Left lung (tissue), 4 donors: ENCODE measurements at regions not wholly inside any gene's neighbourhood (a gene's known extent, or its start where the extent isn't known, plus 50 kb on each side); places are given as distances from the start of the nearest gene placed in this dataset.

Experiments used
- ATAC-seq: fragments of 200-7000 bp; cut with Tn5 transposase; one replicate; pipeline ENCODE4 v1.9.1; 2020; ENCODE audit warnings: moderate library complexity
- DNase-seq, 4 donors: peaks; one replicate each; pipeline ENCODE4 v3.0.0-alpha.2; 2013 to 2020
- H3K27ac ChIP-seq, 2 donors: fragments of 200-600 bp; sonication (generic) in 1 of 2; one replicate each; pipeline versions ENCODE4 v1.5.0 to v1.8.0; 2020 to 2021
- H3K27me3 ChIP-seq, 2 donors: fragments of 200-600 bp; sonication (generic) in 1 of 2; one replicate each; pipeline versions ENCODE4 v1.5.0 to v1.8.0; 2020 to 2021
- H3K36me3 ChIP-seq, 2 donors: fragments of 200-600 bp; sonication (generic) in 1 of 2; one replicate each; pipeline versions ENCODE4 v1.5.0 to v1.8.0; 2020 to 2021
- H3K4me1 ChIP-seq, 2 donors: fragments of 200-600 bp; one replicate each; pipeline ENCODE4 v1.8.0; 2021
- H3K4me3 ChIP-seq, 2 donors: fragments of 200-600 bp; sonication (generic) in 1 of 2; one replicate each; pipeline versions ENCODE4 v1.5.0 to v1.8.0; 2020 to 2021; ENCODE audit warnings: mild to moderate bottlenecking in 1 of 2
- H3K9me3 ChIP-seq, 2 donors: fragments of 200-600 bp; sonication (generic) in 1 of 2; one replicate each; pipeline versions ENCODE4 v1.5.0 to v1.8.0; 2020 to 2021
- intact Hi-C, 2 donors: fragments of 100-400 bp; cut with DNase I; formaldehyde crosslinking; loops; one replicate each; pipeline versions ENCODE4 v1.11.2 to v1.14.2; 2022
- TF ChIP-seq, protein P1 (sequence below), 2 donors: fragments of 200-600 bp; sonication (generic) in 1 of 2; IDR thresholded peaks; one replicate each; pipeline versions ENCODE4 v1.5.0 to v1.8.0; 2021; ENCODE audit warnings: antibody characterized with exemption in 2 of 2
- donor health status: DM: no; HTN: yes; CAD: no.
- donor health status: DM: no; HTN: no; CAD: no.

DNA sequence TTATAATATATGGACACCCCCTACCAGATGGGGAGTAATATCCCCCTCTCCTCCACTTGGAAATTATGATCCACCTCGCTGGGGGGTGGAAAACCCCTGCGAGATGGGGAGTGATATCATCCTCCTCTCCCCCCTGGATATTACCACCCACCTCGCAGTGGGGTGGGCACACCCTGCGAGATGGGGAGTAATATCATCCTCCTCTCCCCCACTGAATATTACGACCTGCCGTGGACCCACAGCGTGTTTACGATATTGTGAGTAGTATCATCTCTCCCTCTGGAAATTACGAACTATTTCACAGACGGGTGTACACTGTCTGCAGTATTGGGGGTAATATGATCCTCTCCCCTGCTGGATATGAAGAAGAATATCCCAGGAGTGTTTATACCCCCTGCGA, 228.3 kb upstream of the WSCD1 start:
- Histone ChIP-seq H3K27me3 (no peaks in the 10 kb centered on the region), H3K4me1 (no peaks in the 10 kb centered on the region)
- no peak for ATAC-seq

DNA sequence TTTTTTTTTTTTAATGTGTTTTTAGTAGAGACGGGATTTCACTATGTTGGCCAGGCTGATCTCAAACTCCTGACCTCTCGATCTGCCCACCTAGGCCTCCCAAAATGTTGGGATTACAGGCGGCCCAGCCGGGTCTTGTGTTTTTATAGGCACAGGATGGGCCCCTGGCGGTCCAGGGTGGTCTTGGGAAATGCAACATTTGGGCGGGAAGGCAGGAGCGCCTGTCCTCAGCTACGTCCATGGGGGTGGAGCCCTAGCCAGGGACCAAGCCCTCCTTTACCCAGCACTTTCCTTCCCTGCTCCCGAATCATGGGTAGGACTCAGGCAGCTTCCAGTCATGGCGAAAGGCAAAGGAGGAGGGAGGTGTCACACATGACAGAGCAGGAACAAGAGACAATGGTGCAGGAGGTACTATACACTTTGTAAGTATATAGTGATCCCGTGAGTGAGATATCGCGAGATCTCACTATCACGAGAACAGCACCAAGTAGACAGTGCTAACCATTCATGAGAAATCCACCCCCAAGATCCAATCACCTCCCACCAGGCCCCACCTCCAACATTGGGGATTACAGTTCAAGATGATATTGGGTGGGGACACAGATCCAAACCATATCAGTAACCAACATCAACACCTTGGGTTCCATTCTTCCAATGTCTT, 226.7 kb upstream of the WSCD1 start:
- TF ChIP-seq, protein P1, sequence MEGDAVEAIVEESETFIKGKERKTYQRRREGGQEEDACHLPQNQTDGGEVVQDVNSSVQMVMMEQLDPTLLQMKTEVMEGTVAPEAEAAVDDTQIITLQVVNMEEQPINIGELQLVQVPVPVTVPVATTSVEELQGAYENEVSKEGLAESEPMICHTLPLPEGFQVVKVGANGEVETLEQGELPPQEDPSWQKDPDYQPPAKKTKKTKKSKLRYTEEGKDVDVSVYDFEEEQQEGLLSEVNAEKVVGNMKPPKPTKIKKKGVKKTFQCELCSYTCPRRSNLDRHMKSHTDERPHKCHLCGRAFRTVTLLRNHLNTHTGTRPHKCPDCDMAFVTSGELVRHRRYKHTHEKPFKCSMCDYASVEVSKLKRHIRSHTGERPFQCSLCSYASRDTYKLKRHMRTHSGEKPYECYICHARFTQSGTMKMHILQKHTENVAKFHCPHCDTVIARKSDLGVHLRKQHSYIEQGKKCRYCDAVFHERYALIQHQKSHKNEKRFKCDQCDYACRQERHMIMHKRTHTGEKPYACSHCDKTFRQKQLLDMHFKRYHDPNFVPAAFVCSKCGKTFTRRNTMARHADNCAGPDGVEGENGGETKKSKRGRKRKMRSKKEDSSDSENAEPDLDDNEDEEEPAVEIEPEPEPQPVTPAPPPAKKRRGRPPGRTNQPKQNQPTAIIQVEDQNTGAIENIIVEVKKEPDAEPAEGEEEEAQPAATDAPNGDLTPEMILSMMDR (IDR thresholded peaks at IDR 0.05) = no peak
- no peak overlapping the region for H3K4me3 ChIP-seq
- H3K27me3 ChIP-seq = peaks cover 0 to 3% of the 10 kb centered on the region in 2 donors
- intact Hi-C loops = no loop called here
- DNase-seq (peak in 1 of 4 donors; percentile 53), ATAC-seq (no peak)
- H3K27ac ChIP-seq = no peak overlapping the region
- no peaks in the 10 kb centered on the region for H3K36me3 ChIP-seq
- no peaks in the 10 kb centered on the region for H3K4me1 ChIP-seq
- H3K9me3 ChIP-seq = no peaks in the 10 kb centered on the region

More for the DNA sequence above, 228.3 kb upstream of the WSCD1 start:
- Histone ChIP-seq H3K4me3 (no peak overlapping the region), H3K9me3 (no peaks in the 10 kb centered on the region), H3K36me3 (no peaks in the 10 kb centered on the region), H3K27ac (no peak overlapping the region)
- intact Hi-C loops = no loop called here
- no peak for DNase-seq
- TF ChIP-seq, protein P1 (IDR thresholded peaks at IDR 0.05) = no peak

GRCh38 chr17:5846001-5846400, 224.2 kb upstream of the WSCD1 start:
- H3K4me3 ChIP-seq = no peak overlapping the region
- no peak for ATAC-seq
- H3K27ac ChIP-seq = no peak overlapping the region
- no peaks in the 10 kb centered on the region for H3K36me3 ChIP-seq
- H3K4me1 ChIP-seq = no peaks in the 10 kb centered on the region
- intact Hi-C loops = no loop called here
- no peaks in the 10 kb centered on the region for H3K9me3 ChIP-seq
- TF ChIP-seq, protein P1 (IDR thresholded peaks at IDR 0.05) = no peak
- peaks cover 0 to 3% of the 10 kb centered on the region in 2 donors for H3K27me3 ChIP-seq
- DNase-seq = no peak

- intact Hi-C loops = no loop called here
- TF ChIP-seq, protein P1 (IDR thresholded peaks at IDR 0.05) = no peak
- Histone ChIP-seq H3K36me3 (no peaks in the 10 kb centered on the region), H3K27me3 (no peaks in the 10 kb centered on the region), H3K9me3 (no peaks in the 10 kb centered on the region), H3K27ac (no peak overlapping the region), H3K4me3 (no peak overlapping the region), H3K4me1 (no peaks in the 10 kb centered on the region)
- DNase-seq (no peak), ATAC-seq (no peak)
Observed at GRCh38 chr17:5854871-5855554, 215.2 kb upstream of the WSCD1 start.

- Histone ChIP-seq H3K4me1 (no peaks in the 10 kb centered on the region), H3K27ac (no peak overlapping the region), H3K27me3 (no peaks in the 10 kb centered on the region), H3K9me3 (no peaks in the 10 kb centered on the region), H3K4me3 (no peak overlapping the region), H3K36me3 (no peaks in the 10 kb centered on the region)
- intact Hi-C loops = no loop called here
- TF ChIP-seq, protein P1 (IDR thresholded peaks at IDR 0.05) = no peak
- DNase-seq (no peak), ATAC-seq (no peak)
Observed at GRCh38 chr17:5861246-5861645, 208.9 kb upstream of the WSCD1 start.
